HG02884 (cell line): ENCODE measurements at regions not wholly inside any gene's neighbourhood (a gene's known extent, or its start where the extent isn't known, plus 50 kb on each side); places are given as distances from the start of the nearest gene placed in this dataset.
"Not testable (repeated sequence)": the region's sequence is repeated elsewhere in the genome, so short reads cannot be mapped to it uniquely, and the experiment has no call there.

Source experiments
- ATAC-seq: cut with Tn5 transposase; IDR thresholded peaks from one replicate; pipeline ENCODE4 v1.9.1; 2021; ENCODE audit warnings: mild to moderate bottlenecking, moderate library complexity; ENCODE audit not compliant: unreplicated experiment

- no peak for ATAC-seq
These were observed 71.2 kb upstream of the CHORDC1 start for GRCh38 chr11:90294091-90294490.

GRCh38 chr11:90288212-90288821 is 65.5 kb upstream of the CHORDC1 start:
- ATAC-seq = no peak

- ATAC-seq = no peak
These were observed 63.8 kb upstream of the CHORDC1 start for GRCh38 chr11:90286640-90287039.

- ATAC-seq = no peak
These were observed 61.3 kb upstream of the CHORDC1 start for GRCh38 chr11:90284171-90284570.

GRCh38 chr11:90282551-90283071 is 59.8 kb upstream of the CHORDC1 start:
- not testable (repeated sequence) for ATAC-seq

- ATAC-seq = no peak
These were observed 51.5 kb upstream of the CHORDC1 start for GRCh38 chr11:90274362-90274761.
